Heart left ventricle (tissue), 16 donors: ENCODE measurements at regions not wholly inside any gene's neighbourhood (a gene's known extent, or its start where the extent isn't known, plus 50 kb on each side); places are given as distances from the start of the nearest gene placed in this dataset.

ENCODE experiments used
- ATAC-seq, 4 donors: fragments of 200-7000 bp; cut with Tn5 transposase; one replicate each; pipeline ENCODE4 v1.9.1; 2020 to 2022; ENCODE audit warnings: moderate library complexity in 4 of 4, mild to moderate bottlenecking in 3 of 4, moderate number of reproducible peaks in 1 of 4
- DNase-seq, 5 donors: peaks; one replicate each; pipeline ENCODE4 v3.0.0-alpha.2; 2020
- H3K27ac ChIP-seq, 12 donors: fragments of 200-600 bp; sonication (generic) in 4 of 12; one replicate each; pipeline versions ENCODE4 v1.5.0 to v1.8.0; 2016 to 2022; ENCODE audit warnings: mild to moderate bottlenecking in 2 of 12
- H3K27me3 ChIP-seq, 9 donors: fragments of 200-600 bp; sonication (generic) in 2 of 9; one replicate each; pipeline versions ENCODE4 v1.5.1 to v1.8.0; 2016 to 2022; ENCODE audit warnings: mild to moderate bottlenecking in 3 of 9
- H3K36me3 ChIP-seq, 9 donors: fragments of 200-600 bp; sonication (generic) in 2 of 9; one replicate each; pipeline versions ENCODE4 v1.5.0 to v1.8.0; 2018 to 2022; ENCODE audit warnings: mild to moderate bottlenecking in 2 of 9
- H3K4me1 ChIP-seq, 12 donors: fragments of 200-600 bp; sonication (generic) in 4 of 12; one replicate each; pipeline versions ENCODE4 v1.5.0 to v1.8.0; 2016 to 2022; ENCODE audit warnings: mild to moderate bottlenecking in 3 of 12
- H3K4me3 ChIP-seq, 12 donors: fragments of 200-600 bp; sonication (generic) in 4 of 12; one replicate each; pipeline versions ENCODE4 v1.5.0 to v1.8.0; 2017 to 2022; ENCODE audit warnings: mild to moderate bottlenecking in 9 of 12, moderate library complexity in 4 of 12
- H3K9me3 ChIP-seq, 12 donors: fragments of 200-600 bp; sonication (generic) in 4 of 12; one replicate each; pipeline versions ENCODE4 v1.5.0 to v1.8.0; 2016 to 2022; ENCODE audit warnings: mild to moderate bottlenecking in 1 of 12
- CTCF ChIP-seq, 12 donors: fragments of 200-600 bp; sonication (generic) in 4 of 12; IDR thresholded peaks; one replicate each; pipeline versions ENCODE4 v1.5.0 to v1.8.0; 2018 to 2022; ENCODE audit warnings: antibody characterized with exemption in 12 of 12, mild to moderate bottlenecking in 5 of 12
- POLR2A ChIP-seq, 2 donors: fragments of 450-650 bp; IDR thresholded peaks; one replicate each; pipeline ENCODE4 v1.6.1; 2017; ENCODE audit warnings: antibody characterized with exemption in 2 of 2, mild to moderate bottlenecking in 2 of 2, moderate library complexity in 2 of 2
- WGBS, 4 donors: extraction: QIAGEN DNeasy Blood & Tissue Kit in 2 of 4; methylation state at CpG; one replicate each; pipeline versions ENCODE4 v1.1.5 to v1.1.7; 2013 to 2018; 5-methylcytosine and 5-hydroxymethylcytosine counted together
- intact Hi-C, 10 donors: fragments of 100-400 bp; cut with DNase I; formaldehyde crosslinking; loops; one replicate each; pipeline versions ENCODE4 v1.11.1 to v1.14.2; 2022
- donor health status: ischemic (EF 13 %, LVEDD 7.1; RV severe dilation, severe dysfunction).
- donor health status: healthy with polysubstance abuse.
- donor health status: DM: no; HTN: yes; CAD: no.
- donor health status: DM: no; HTN: no; CAD: no.
- donor health status: ischemic (EF 25% LVEDD 6.9; RV normal size, moderate dysfunction).
- donor health status: ischemic (EF 25% LVEDD 5.7; RV mildly dilated, moderate dysfunction).
- donor health status: healthy.
- donor health status: DM: yes; HTN: yes; CAD: no.
- donor health status: ischemic (EF 35%, LVEDD 5.7; RV mildly dilated, moderate dysfunction).
- donor health status: nonischemic (EF 11% LVEDD 7.7; RV severe dilation, severe dysfunction).
- donor health status: DM: yes; HTN: yes; CAD: no.
- donor health status: PGD.
- donor health status: ischemic (EF 29% LVEDD 5.4; RV normal size, mild dysfunction).
- donor health status: nonischemic (EF 23%, LVEDD 6.1; RV moderate dilation, normal function).

GRCh38 chrX:9326369-9326768 lies 138.5 kb upstream of the TBL1X start:
- Histone ChIP-seq H3K36me3 (no peaks in the 10 kb centered on the region), H3K4me1 (no peaks in the 10 kb centered on the region), H3K9me3 (no peaks in the 10 kb centered on the region), H3K4me3 (no peak overlapping the region), H3K27me3 (peaks cover 0 to 14% (median 0%) of the 10 kb centered on the region in 9 donors), H3K27ac (no peak overlapping the region)
- no peak for TF ChIP-seq CTCF (IDR thresholded peaks at IDR 0.05)
- no peak for TF ChIP-seq POLR2A (IDR thresholded peaks at IDR 0.05)
- 87 to 94% (median 90%) methylated on average over 6 of the region's 6 CpGs for WGBS, 4 donors
- DNase-seq: no peak
- no peak for ATAC-seq
- intact Hi-C loops: no loop called here

GRCh38 chrX:9327086-9327746 lies 137.6 kb upstream of the TBL1X start:
- Histone ChIP-seq H3K36me3 (no peaks in the 10 kb centered on the region), H3K4me1 (no peaks in the 10 kb centered on the region), H3K4me3 (no peak overlapping the region), H3K27me3 (peaks cover 0 to 17% (median 0%) of the 10 kb centered on the region in 9 donors), H3K27ac (no peak overlapping the region), H3K9me3 (no peaks in the 10 kb centered on the region)
- no peak for DNase-seq
- intact Hi-C loops: no loop called here
- no peak for ATAC-seq
- TF ChIP-seq CTCF (IDR thresholded peaks at IDR 0.05): no peak
- TF ChIP-seq POLR2A (IDR thresholded peaks at IDR 0.05): no peak
- WGBS, 4 donors: 84 to 97% (median 92%) methylated on average over 6 of the region's 6 CpGs

DNA sequence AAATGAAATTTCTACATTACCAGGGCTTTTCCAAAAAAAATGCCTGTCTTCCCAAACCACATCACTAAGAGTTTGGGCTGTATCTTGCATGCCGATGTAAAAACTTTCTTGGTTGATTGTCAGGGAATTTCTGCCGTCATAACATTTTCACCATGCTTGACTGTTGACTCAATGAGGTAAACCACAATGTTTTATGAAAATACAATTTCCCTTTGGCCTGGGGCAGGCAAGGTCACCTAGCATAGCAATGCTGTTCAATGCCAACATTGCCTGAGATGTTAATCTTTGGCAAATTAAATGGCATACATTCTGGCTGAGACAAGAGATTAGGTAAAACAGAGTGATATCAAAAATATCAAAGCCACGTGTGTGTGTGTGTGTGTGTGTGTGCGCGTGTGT lies 137.1 kb upstream of the TBL1X start:
- ATAC-seq: no peak
- Histone ChIP-seq H3K27ac (no peak overlapping the region), H3K4me3 (no peak overlapping the region), H3K9me3 (no peaks in the 10 kb centered on the region), H3K36me3 (no peaks in the 10 kb centered on the region), H3K4me1 (no peaks in the 10 kb centered on the region), H3K27me3 (peaks cover 0 to 17% (median 0%) of the 10 kb centered on the region in 9 donors)
- no peak for TF ChIP-seq CTCF (IDR thresholded peaks at IDR 0.05)
- TF ChIP-seq POLR2A (IDR thresholded peaks at IDR 0.05): no peak
- no peak for DNase-seq
- 70 to 94% (median 83%) methylated on average over 5 of the region's 5 CpGs for WGBS, 4 donors
- intact Hi-C loops: no loop called here

DNA sequence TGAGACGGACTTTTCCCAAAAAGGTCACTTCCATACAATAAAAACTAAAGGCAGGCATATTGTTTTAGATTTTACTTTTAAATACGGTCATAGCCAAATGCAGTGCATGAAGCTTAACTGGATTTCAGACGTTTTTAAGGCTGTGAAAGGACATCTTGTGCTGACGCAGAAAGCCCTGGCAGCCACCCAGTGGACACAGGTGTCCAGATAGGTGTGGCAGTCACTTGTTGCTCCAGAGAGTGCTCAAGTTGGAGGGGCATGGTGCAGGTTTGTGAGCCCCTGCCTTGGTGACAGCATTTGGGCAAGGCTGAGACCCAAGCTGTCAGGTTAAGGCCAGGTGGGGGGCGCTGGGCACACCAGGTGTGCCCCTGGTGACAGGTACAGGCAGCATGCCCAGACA lies 135.8 kb upstream of the TBL1X start:
- H3K4me1 ChIP-seq: no peaks in the 10 kb centered on the region
- peaks cover 0 to 17% (median 0%) of the 10 kb centered on the region in 9 donors for H3K27me3 ChIP-seq
- ATAC-seq: no peak
- WGBS, 4 donors: 78 to 95% (median 85%) methylated on average over 5 of the region's 5 CpGs
- DNase-seq: no peak
- intact Hi-C loops: no loop called here
- TF ChIP-seq POLR2A (IDR thresholded peaks at IDR 0.05) (no peak), CTCF (IDR thresholded peaks at IDR 0.05) (no peak)
- H3K36me3 ChIP-seq: no peaks in the 10 kb centered on the region
- H3K4me3 ChIP-seq: no peak overlapping the region
- H3K9me3 ChIP-seq: no peaks in the 10 kb centered on the region
- no peak overlapping the region for H3K27ac ChIP-seq
